HEK293 (cell line): ENCODE measurements at regions not wholly inside any gene's neighbourhood (a gene's known extent, or its start where the extent isn't known, plus 50 kb on each side); places are given as distances from the start of the nearest gene placed in this dataset.

Source experiments
- CTCF ChIA-PET: fragments of 350-600 bp; formaldehyde crosslinking; extraction: SDS; loops from one replicate; lab custom pipeline; 2021; ENCODE audit warnings: antibody characterized with exemption; lab: Yijun Ruan, JAX
- POLR2A ChIA-PET: fragments of 300-600 bp; formaldehyde crosslinking; extraction: SDS; loops from one replicate; lab custom pipeline; 2020; ENCODE audit warnings: antibody characterized with exemption, inconsistent platforms; lab: Yijun Ruan, JAX
- H3K27ac ChIP-seq: fragments of 200-500 bp; sonication (Bioruptor generic); 2 replicates; pipeline ENCODE4 v1.5.1; 2014; ENCODE audit warnings: low read depth, low read length, control low read depth, inconsistent platforms; ENCODE audit errors: extremely low read depth
- H3K36me3 ChIP-seq, 2 experiments: fragments of 200-500 bp in 1 of 2; sonication (Bioruptor generic) in 1 of 2; 1 replicate in 1 of 2; 2 replicates in 1 of 2; pipeline ENCODE4 v1.5.1; 2014 to 2017; ENCODE audit warnings: inconsistent platforms in 2 of 2, low read length in 2 of 2; ENCODE audit not compliant: control insufficient read depth in 2 of 2, insufficient read depth in 1 of 2
- H3K4me1 ChIP-seq: fragments of 200-500 bp; sonication (Bioruptor generic); 2 replicates; pipeline ENCODE4 v1.5.1; 2014; ENCODE audit warnings: mild to moderate bottlenecking, low read length, inconsistent platforms; ENCODE audit not compliant: control insufficient read depth, insufficient read depth
- H3K4me3 ChIP-seq: 2 replicates; pipeline ENCODE4 v1.5.1; 2011; ENCODE audit warnings: low read depth, mild to moderate bottlenecking, control low read depth, low read length, moderate library complexity
- H3K9me3 ChIP-seq: fragments of 200-500 bp; sonication (Bioruptor generic); 2 replicates; pipeline ENCODE4 v1.5.1; 2014; ENCODE audit warnings: low read depth, low read length, inconsistent platforms; ENCODE audit not compliant: control insufficient read depth, insufficient read depth
- BCL11B ChIP-seq: fragments of 450-650 bp; formaldehyde crosslinking; IDR thresholded peaks from 2 replicates; pipeline ENCODE4 v1.5.1; 2016; ENCODE audit warnings: low read depth, missing biosample characterization, missing genetic modification characterization
- GLIS1 ChIP-seq: fragments of 450-650 bp; formaldehyde crosslinking; IDR thresholded peaks from 2 replicates; pipeline ENCODE4 v1.5.1; 2016; ENCODE audit warnings: missing biosample characterization, missing genetic modification characterization
- OSR2 ChIP-seq: fragments of 450-650 bp; formaldehyde crosslinking; IDR thresholded peaks from 2 replicates; pipeline ENCODE4 v1.5.1; 2016; ENCODE audit warnings: missing biosample characterization, missing genetic modification characterization
- OVOL3 ChIP-seq: fragments of 450-650 bp; formaldehyde crosslinking; IDR thresholded peaks from 2 replicates; pipeline ENCODE4 v1.5.1; 2016; ENCODE audit warnings: missing biosample characterization, missing genetic modification characterization
- SCRT1 ChIP-seq: fragments of 450-650 bp; formaldehyde crosslinking; IDR thresholded peaks from 2 replicates; pipeline ENCODE4 v1.5.1; 2016; ENCODE audit warnings: missing biosample characterization, missing genetic modification characterization, borderline replicate concordance
- SP3 ChIP-seq: fragments of 450-650 bp; formaldehyde crosslinking; IDR thresholded peaks from 2 replicates; pipeline ENCODE4 v1.5.1; 2016; ENCODE audit warnings: missing biosample characterization, missing genetic modification characterization
- ZEB2 ChIP-seq: fragments of 450-650 bp; formaldehyde crosslinking; IDR thresholded peaks from 2 replicates; pipeline ENCODE4 v1.5.1; 2016; ENCODE audit warnings: missing biosample characterization, missing genetic modification characterization
- ZNF140 ChIP-seq: fragments of 450-650 bp; formaldehyde crosslinking; IDR thresholded peaks from 2 replicates; pipeline ENCODE4 v1.5.1; 2016; ENCODE audit warnings: missing biosample characterization, missing genetic modification characterization
- ZNF175 ChIP-seq: fragments of 450-650 bp; formaldehyde crosslinking; IDR thresholded peaks from 2 replicates; pipeline ENCODE4 v1.5.1; 2016; ENCODE audit warnings: missing biosample characterization, missing genetic modification characterization
- ZNF2 ChIP-seq: fragments of 450-650 bp; formaldehyde crosslinking; IDR thresholded peaks from 2 replicates; pipeline ENCODE4 v1.5.1; 2016; ENCODE audit warnings: missing biosample characterization, missing genetic modification characterization
- ZNF24 ChIP-seq: fragments of 450-650 bp; formaldehyde crosslinking; IDR thresholded peaks from 2 replicates; pipeline ENCODE4 v1.5.1; 2016; ENCODE audit warnings: missing biosample characterization, missing genetic modification characterization
- ZNF248 ChIP-seq: fragments of 450-650 bp; formaldehyde crosslinking; IDR thresholded peaks from 2 replicates; pipeline ENCODE4 v1.5.1; 2017; ENCODE audit warnings: missing biosample characterization, missing genetic modification characterization
- ZNF302 ChIP-seq: fragments of 450-650 bp; formaldehyde crosslinking; IDR thresholded peaks from 2 replicates; pipeline ENCODE4 v1.5.1; 2016; ENCODE audit warnings: missing biosample characterization, missing genetic modification characterization, low read depth
- ZNF341 ChIP-seq: fragments of 450-650 bp; formaldehyde crosslinking; IDR thresholded peaks from 2 replicates; pipeline ENCODE4; 2016; ENCODE audit warnings: low read depth, missing biosample characterization, missing genetic modification characterization
- ZNF549 ChIP-seq: fragments of 450-650 bp; IDR thresholded peaks from 2 replicates; pipeline ENCODE4 v1.5.1; 2018; ENCODE audit warnings: missing biosample characterization, missing genetic modification characterization, mild to moderate bottlenecking, inconsistent platforms, moderate library complexity
- ZNF558 ChIP-seq: fragments of 450-650 bp; formaldehyde crosslinking; IDR thresholded peaks from 2 replicates; pipeline ENCODE4 v1.5.1; 2016; ENCODE audit warnings: missing biosample characterization, missing genetic modification characterization
- ZNF561 ChIP-seq: fragments of 450-650 bp; IDR thresholded peaks from 2 replicates; pipeline ENCODE4 v1.5.1; 2018; ENCODE audit warnings: missing biosample characterization, missing genetic modification characterization, borderline replicate concordance
- ZNF76 ChIP-seq: fragments of 450-650 bp; formaldehyde crosslinking; IDR thresholded peaks from 2 replicates; pipeline ENCODE4; 2016; ENCODE audit warnings: low read depth, missing biosample characterization, missing genetic modification characterization, borderline replicate concordance
- TF ChIP-seq, protein P1 (sequence below): fragments of 450-650 bp; formaldehyde crosslinking; IDR thresholded peaks from 2 replicates; pipeline ENCODE4 v1.5.1; 2016; ENCODE audit warnings: missing biosample characterization, missing genetic modification characterization
- TF ChIP-seq, protein P2 (sequence below): fragments of 450-650 bp; formaldehyde crosslinking; conservative IDR thresholded peaks from 2 replicates; pipeline ENCODE4 v1.5.1; 2016; ENCODE audit warnings: low read depth, missing biosample characterization, missing genetic modification characterization
- TF ChIP-seq, protein P3 (sequence below): fragments of 450-650 bp; formaldehyde crosslinking; IDR thresholded peaks from 2 replicates; pipeline ENCODE4 v1.5.1; 2016; ENCODE audit warnings: missing biosample characterization, missing genetic modification characterization

DNA sequence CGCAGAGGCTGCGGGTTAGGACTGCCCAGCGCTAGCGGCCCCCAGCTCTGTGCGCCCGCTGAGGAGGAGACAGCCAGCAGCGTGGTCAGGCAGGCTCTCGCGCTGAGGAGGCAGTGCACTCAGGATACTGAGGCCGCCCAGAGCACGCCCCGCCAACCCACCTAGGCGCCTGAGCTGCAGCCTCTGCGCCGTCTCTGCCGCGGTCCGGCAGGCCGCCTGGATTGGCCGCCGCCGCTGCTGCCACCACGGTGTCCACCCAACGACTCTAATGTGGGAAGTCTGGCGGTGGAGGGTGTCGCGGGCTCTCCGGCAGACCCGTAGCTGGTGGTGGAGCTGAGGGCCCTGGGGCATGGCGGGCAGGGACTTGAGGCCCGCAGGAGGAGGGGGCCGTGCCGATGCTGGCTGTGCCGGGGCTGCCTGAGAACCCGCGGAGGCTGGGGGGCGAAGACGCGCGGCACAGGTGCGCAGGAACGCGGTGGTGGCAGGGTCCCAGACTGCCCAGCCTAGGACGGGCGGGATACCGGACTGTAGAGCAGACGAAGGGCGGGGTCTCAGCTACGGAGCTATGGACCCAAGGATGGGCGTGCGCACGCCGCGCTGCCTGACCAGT is 69.9 kb downstream of the ASCL4 start:
- ChIA-PET CTCF (no interaction called here), POLR2A (no interaction called here)
- Histone ChIP-seq H3K9me3 (no peaks in the 10 kb centered on the region), H3K36me3 (no peaks in the 10 kb centered on the region), H3K27ac (no peak overlapping the region), H3K4me3 (peak overlapping the region; percentile 20), H3K4me1 (no peaks in the 10 kb centered on the region)
- TF ChIP-seq ZNF302 (tag by site-specific recombination) (no peak), GLIS1 (no peak)

DNA sequence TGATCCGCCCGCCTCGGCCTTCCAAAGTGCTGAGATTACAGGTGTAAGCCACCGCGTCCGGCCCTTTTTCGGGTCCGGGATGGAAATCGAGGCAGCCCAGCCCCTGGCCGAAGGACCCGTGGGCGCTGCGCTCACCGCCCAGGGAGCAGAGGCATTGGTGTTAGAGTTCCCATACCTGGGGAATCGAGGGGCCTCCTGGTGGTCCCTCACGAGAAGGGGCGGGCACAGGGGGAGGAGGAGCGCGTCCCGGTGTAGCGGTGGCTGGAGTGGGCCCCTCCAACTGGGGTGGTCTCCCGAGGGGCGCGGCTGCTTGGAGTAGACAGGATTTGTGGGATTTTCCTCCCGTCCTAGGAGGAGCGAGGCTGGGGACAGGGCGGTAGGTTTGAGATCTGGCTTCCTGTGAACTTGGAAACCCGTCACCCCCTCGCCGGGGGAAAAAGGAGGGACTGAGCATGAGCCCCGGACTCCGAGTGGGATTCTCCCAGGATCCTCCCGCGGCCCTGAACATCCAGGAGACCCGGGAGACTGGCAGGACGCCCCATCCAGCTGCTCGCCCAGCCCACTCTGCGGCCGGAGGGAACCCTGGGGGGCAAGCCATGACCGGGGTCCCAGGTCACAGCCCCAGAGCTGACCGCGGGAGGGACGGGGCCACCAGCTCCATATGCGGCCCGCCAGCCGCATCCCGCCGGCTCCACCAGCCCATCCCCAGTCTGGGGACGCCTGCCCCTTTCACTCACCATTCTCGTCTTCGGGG is 70.9 kb downstream of the ASCL4 start:
- POLR2A ChIA-PET = no interaction called here
- Histone ChIP-seq H3K9me3 (no peaks in the 10 kb centered on the region), H3K36me3 (no peaks in the 10 kb centered on the region), H3K4me1 (no peaks in the 10 kb centered on the region), H3K4me3 (no peak overlapping the region), H3K27ac (no peak overlapping the region)
- no peak for TF ChIP-seq ZNF549 (tag by site-specific recombination)
- TF ChIP-seq, protein P1, sequence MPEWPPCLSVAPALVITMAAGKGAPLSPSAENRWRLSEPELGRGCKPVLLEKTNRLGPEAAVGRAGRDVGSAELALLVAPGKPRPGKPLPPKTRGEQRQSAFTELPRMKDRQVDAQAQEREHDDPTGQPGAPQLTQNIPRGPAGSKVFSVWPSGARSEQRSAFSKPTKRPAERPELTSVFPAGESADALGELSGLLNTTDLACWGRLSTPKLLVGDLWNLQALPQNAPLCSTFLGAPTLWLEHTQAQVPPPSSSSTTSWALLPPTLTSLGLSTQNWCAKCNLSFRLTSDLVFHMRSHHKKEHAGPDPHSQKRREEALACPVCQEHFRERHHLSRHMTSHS (tag by site-specific recombination) = no peak
- no peak for TF ChIP-seq ZNF76 (tag by site-specific recombination)
- no peak for TF ChIP-seq ZNF24
- no peak for TF ChIP-seq OSR2 (tag by site-specific recombination)
- CTCF ChIA-PET = no interaction called here

DNA sequence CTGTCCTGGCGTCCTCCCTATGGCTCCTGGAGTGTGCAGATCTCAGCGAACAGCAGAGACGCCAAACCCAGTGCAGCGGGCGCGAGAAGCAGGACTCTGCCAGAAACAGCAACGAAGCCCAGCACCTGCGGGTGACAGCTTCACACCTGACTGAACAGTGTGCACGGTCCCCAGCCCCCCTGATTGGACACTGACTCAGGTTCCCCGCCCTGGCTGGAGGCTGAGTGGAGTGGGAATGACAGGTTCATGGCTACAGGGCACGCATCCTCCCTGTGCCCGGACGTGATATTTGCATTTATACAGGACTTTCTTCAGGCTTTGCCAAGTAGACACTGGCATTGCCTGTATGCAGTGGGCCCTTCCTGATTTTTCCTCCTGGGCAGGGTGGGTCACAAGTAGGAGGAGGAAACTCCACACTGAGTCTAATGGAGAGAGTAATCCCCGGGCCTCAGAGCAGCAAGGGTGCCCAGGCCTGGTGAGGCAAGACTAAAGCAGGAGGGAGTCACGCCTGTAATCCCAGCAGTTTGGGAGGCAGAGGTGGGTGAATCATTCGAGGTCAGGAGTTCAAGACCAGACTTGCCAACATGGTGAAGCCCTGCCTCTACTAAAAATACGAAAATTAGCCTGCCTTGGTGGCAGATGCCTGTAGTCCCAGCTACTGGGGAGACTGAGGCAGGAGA is 71.6 kb downstream of the ASCL4 start:
- Histone ChIP-seq H3K4me3 (no peak overlapping the region), H3K27ac (no peak overlapping the region), H3K36me3 (no peaks in the 10 kb centered on the region), H3K9me3 (no peaks in the 10 kb centered on the region), H3K4me1 (no peaks in the 10 kb centered on the region)
- ChIA-PET POLR2A (no interaction called here), CTCF (interaction anchor here (0.6 kb wide), 1 partner anchor 165 kb away, joined by 4 read pairs; no protein-coding TSS in a partner anchor)
- TF ChIP-seq ZNF175 (tag by site-specific recombination) (no peak), ZNF558 (tag by site-specific recombination) (no peak), SP3 (tag by site-specific recombination) (no peak), ZNF341 (tag by site-specific recombination) (no peak), ZNF248 (tag by site-specific recombination) (no peak), OVOL3 (tag by site-specific recombination) (no peak), ZEB2 (tag by site-specific recombination) (no peak), ZNF2 (no peak), ZNF140 (no peak), SCRT1 (tag by site-specific recombination) (no peak), ZNF561 (tag by site-specific recombination) (no peak), BCL11B (tag by site-specific recombination) (no peak)
- TF ChIP-seq, protein P2, sequence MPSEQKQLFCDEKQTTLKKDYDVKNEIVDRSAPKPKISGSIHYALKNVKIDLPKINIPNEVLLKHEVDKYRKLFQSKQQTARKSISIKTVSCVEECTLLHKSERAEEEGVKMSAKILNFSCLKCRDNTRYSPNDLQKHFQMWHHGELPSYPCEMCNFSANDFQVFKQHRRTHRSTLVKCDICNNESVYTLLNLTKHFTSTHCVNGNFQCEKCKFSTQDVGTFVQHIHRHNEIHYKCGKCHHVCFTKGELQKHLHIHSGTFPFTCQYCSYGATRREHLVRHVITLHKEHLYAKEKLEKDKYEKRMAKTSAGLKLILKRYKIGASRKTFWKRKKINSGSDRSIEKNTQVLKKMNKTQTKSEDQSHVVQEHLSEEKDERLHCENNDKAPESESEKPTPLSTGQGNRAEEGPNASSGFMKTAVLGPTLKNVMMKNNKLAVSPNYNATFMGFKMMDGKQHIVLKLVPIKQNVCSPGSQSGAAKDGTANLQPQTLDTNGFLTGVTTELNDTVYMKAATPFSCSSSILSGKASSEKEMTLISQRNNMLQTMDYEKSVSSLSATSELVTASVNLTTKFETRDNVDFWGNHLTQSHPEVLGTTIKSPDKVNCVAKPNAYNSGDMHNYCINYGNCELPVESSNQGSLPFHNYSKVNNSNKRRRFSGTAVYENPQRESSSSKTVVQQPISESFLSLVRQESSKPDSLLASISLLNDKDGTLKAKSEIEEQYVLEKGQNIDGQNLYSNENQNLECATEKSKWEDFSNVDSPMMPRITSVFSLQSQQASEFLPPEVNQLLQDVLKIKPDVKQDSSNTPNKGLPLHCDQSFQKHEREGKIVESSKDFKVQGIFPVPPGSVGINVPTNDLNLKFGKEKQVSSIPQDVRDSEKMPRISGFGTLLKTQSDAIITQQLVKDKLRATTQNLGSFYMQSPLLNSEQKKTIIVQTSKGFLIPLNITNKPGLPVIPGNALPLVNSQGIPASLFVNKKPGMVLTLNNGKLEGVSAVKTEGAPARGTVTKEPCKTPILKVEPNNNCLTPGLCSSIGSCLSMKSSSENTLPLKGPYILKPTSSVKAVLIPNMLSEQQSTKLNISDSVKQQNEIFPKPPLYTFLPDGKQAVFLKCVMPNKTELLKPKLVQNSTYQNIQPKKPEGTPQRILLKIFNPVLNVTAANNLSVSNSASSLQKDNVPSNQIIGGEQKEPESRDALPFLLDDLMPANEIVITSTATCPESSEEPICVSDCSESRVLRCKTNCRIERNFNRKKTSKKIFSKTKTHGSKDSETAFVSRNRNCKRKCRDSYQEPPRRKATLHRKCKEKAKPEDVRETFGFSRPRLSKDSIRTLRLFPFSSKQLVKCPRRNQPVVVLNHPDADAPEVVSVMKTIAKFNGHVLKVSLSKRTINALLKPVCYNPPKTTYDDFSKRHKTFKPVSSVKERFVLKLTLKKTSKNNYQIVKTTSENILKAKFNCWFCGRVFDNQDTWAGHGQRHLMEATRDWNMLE (tag by site-specific recombination) = no peak
- TF ChIP-seq, protein P3, sequence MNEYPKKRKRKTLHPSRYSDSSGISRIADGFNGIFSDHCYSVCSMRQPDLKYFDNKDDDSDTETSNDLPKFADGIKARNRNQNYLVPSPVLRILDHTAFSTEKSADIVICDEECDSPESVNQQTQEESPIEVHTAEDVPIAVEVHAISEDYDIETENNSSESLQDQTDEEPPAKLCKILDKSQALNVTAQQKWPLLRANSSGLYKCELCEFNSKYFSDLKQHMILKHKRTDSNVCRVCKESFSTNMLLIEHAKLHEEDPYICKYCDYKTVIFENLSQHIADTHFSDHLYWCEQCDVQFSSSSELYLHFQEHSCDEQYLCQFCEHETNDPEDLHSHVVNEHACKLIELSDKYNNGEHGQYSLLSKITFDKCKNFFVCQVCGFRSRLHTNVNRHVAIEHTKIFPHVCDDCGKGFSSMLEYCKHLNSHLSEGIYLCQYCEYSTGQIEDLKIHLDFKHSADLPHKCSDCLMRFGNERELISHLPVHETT (tag by site-specific recombination) = no peak
